GM21619 (cell line): ENCODE measurements at regions not wholly inside any gene's neighbourhood (a gene's known extent, or its start where the extent isn't known, plus 50 kb on each side); places are given as distances from the start of the nearest gene placed in this dataset.
"Not testable (repeated sequence)": the region's sequence is repeated elsewhere in the genome, so short reads cannot be mapped to it uniquely, and the experiment has no call there.

Experiments used
- ATAC-seq: cut with Tn5 transposase; IDR thresholded peaks from one replicate; pipeline ENCODE4 v1.9.1; 2021; ENCODE audit not compliant: unreplicated experiment

GRCh38 chr6:166846446-166847142 lies 109.8 kb downstream of the RNASET2 start:
- ATAC-seq = not testable (repeated sequence)

DNA sequence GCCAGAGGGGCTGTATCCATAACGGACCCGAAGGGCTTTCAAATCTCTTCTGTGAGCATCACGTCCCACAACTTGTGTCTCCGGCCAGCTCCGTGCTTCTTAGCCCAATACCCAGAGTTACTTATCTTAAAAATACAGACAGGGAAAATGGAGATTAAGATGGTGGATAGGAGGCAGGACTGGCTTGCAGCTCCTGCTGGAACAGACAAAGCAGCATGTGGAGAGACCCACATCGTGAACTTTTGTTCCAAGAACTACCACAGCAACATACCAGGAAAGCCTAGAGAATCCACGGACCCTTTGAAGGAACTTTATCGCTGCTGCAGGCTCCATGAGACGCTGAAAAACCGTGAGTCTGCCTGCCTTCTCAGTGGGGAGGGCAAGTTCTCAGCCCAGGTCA lies 113.7 kb downstream of the RNASET2 start:
- no peak for ATAC-seq

DNA sequence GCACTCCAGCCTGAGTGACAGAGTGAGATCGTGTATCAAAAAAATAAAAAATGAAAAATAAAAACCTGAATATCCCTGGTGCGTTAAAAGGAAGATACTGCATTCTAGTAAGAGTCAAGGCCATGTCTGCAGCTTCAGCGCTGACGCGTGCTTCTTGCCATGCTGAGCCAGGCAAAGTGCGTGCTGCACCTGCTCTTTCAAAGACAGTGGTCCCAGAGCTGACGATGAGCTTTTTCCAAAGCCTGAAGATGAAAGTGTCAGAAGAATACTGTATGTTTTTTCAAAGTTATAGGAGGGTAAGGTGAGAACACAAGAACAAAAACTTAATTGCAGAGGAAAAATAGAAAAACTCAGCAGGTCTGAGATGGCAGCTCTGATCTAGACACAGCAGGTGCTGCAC lies 115.1 kb downstream of the RNASET2 start:
- no peak for ATAC-seq

GRCh38 chr6:166839569-166839968 lies 116.8 kb downstream of the RNASET2 start:
- ATAC-seq = no peak

GRCh38 chr6:166838987-166839386 lies 117.4 kb downstream of the RNASET2 start:
- ATAC-seq = no peak

- ATAC-seq = no peak
These were observed 119.3 kb downstream of the RNASET2 start for GRCh38 chr6:166836785-166837718.

DNA sequence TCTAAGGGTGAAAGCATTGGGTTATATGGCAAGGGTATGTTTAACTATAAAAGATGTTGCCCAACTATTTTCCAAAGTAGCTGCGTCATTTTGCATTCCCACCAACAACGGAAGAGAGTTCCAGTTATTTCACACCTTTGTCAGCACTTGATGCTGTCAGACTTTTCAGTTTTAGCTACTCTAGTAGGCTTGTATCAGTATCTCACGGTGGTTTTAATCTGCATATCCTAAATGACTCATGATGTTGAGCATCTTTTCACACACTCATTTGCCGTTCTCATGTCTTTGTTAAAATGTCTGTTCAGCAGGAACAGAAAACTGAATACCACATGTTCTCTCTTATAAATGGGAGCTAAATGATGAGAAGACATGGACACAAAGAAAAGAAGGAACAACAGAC lies 122.3 kb downstream of the RNASET2 start:
- ATAC-seq = no peak

DNA sequence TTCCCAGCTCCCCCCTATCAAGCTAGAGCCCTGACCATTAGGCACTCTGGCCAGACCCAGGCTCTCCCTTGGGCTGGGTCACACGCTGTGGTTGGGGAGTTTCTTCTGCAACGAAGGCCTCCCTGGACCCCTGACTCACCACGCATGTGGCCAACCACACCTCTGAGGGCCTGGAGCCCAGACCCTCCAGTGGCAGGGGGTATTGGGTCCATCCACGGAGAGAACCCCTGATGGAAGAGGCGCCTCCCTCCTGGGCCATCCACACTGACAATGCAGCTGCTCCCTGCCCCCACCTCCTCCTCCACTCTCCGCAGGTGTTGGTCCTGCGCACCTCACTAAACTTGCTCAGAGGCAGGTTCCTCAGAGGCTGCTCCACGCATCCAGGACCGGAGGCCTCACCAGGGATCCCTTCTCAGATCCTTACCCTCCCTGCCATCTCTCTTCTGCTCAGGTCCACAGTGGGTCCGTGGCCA lies 125.4 kb downstream of the RNASET2 start:
- ATAC-seq = peak; percentile 23

DNA sequence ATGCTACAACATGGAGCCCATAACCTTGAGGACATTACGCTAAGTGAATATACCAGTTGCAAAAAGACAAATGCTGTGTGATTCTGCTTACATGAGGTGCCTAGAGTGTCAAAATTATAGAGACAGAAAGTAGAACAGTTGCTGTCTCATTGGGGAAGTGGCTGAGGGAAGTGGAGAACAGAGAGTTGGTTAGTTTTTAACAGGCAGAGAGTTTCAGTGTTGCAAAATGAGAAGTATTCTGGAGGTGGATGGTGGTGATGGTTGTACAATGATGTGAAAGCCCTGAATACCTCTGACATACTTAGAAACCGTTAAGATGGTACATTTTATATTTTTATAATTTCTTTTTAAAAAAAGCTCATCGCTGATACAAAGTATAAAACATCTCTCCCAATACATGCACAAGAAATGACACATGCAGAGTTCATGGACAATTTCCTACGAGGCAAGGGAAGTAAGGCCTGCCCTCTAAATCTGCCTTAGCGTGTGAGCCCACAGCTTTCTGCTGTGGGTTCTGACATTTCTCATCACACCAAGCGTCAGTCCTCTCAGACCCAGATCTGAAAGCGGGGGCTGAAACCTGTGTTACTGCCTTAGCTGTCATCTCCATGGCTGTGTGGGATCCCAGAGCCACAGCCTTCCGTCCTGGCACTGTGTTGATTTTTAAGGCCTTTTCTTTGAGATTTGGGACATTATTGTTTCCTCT lies 126.0 kb downstream of the RNASET2 start:
- ATAC-seq = peak; percentile 94

- ATAC-seq = no peak
These were observed 130.1 kb downstream of the RNASET2 start for GRCh38 chr6:166826264-166826663.

DNA sequence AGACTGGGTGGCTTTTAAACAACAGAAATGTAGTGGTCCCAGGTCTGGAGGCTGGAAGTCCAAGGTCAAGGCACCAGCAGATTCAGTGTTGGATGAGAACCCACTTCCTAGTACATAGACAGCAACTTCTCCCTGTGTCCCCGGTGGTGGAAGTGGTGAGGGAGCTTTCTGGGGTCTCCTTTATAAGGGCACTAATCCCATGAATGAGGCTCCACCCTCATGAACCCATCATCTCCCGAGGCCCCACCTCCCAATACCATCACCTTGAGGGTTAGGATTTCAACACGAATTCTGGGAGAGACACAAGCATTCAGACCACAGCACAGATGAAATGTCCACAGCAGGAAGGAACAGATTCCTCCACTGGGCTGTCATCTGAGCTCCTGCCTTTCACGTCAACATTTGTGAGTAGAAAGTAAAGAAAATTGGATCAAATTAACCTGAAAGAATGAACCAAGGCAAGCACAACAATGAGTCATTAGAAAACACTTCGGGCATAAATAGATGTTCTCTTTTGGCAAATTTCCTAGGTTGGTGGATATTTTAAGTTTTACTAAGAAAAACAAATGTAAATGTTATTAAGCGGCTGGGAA lies 130.7 kb downstream of the RNASET2 start:
- no peak for ATAC-seq

- ATAC-seq = no peak
These were observed 131.5 kb downstream of the RNASET2 start for GRCh38 chr6:166824880-166825250.

DNA sequence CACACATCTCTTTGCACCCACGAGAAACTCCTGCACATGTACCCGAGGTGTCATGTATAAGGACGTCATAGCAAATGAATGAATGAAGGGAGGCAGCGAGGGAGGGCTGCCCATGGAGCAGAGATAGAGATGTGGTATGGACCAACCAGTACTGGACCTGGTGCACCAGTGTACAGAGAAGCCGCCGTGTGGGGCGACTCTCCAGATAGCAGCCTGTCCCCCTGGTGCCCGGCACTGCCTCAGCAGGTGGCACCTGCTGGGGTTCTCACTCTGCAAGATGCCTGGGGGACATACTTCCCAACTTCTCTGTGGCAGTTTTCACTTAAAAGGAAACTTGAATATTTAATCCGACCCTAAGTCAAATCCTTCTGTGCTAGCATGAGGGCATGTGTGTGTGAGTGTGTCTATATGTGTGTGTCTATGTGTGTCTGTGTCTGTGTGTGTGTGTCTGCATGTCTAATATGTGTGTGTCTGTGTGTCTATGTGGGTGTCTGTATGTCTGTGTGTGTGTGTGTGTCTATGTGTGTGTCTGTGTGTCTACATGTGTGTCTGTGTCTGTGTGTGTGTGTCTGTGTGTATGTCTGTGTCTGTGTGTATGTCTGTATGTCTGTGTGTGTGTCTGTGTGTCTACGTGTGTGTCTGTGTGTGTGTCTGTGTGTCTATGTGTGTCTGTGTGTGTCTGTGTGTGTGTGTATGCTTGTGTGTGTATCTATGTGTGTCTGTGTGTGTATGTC lies 132.0 kb downstream of the RNASET2 start:
- ATAC-seq = no peak

GRCh38 chr6:166822609-166823008 lies 133.7 kb downstream of the RNASET2 start:
- no peak for ATAC-seq

- no peak for ATAC-seq
These were observed 135.9 kb downstream of the RNASET2 start for GRCh38 chr6:166820483-166820882.

DNA sequence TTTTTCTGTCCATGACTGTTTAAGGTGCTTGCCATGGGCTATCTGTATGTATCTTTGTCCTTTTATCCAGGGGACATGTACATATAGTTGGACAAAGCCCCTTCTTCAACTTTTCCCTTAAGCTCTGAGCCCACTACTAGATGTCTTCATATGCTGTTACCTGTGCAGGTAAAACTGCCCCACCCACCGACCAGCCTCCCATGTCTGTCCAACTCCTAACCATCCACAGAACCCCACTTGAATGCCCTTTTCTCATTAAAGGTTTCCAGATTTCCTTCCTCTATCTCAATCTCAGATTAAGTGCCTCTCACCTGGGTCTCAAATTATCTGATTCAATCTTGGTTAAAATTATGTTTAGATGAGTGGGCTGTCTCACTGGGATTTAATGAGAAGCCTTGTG lies 136.3 kb downstream of the RNASET2 start:
- no peak for ATAC-seq

DNA sequence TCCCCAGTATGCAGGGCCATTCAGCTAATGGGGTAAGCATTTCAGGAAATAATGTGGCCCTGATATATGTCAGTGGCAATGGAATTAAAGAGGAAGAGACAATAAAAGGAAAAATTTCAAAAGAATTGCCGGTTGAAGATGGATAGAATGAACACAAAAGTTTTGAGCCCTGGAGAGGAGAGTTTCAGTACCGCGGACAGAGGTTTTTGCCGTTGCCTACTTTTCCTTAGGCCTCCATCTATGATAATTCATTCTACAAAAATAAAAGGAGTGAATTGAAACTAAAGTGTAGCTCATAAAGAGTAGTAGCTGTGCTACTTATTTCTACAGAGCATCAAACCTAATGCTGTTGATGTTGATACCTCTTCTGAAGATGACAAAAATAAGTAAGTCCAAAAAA lies 140.7 kb downstream of the RNASET2 start:
- no peak for ATAC-seq

DNA sequence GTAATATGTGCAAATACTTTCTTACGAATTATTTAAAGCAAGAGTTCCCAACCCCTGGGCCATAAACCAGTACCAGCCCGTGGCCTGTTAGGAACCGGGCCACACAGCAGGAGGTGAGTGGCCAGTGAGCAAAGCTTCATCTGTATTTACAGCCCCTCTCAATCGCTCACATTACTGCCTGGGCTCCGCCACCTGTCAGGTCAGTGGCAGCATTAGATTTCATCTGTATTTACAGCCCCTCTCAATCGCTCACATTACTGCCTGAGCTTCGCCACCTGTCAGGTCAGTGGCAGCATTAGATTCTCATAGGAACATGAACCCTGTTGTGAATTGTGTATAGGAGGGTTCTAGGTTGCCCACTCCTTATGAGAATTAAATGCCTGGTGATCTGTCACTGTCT lies 142.0 kb downstream of the RNASET2 start:
- no peak for ATAC-seq

GRCh38 chr6:166813461-166813860 lies 142.9 kb downstream of the RNASET2 start:
- ATAC-seq = no peak

- no peak for ATAC-seq
These were observed 145.5 kb downstream of the RNASET2 start for GRCh38 chr6:166810864-166811263.
